Prostate gland (tissue), 2 donors: ENCODE measurements at regions not wholly inside any gene's neighbourhood (a gene's known extent, or its start where the extent isn't known, plus 50 kb on each side); places are given as distances from the start of the nearest gene placed in this dataset.

Source experiments
- POLR2A ChIP-seq: fragments of 450-650 bp; IDR thresholded peaks from one replicate; pipeline ENCODE4 v1.6.1; 2016; ENCODE audit warnings: antibody characterized with exemption, mild to moderate bottlenecking
- TF ChIP-seq, protein P1 (sequence below), 4 experiments: fragments of 200-600 bp in 2 of 4; fragments of 450-650 bp in 2 of 4; sonication (generic) in 2 of 4; IDR thresholded peaks; 1 replicate in 3 of 4; 2 replicates in 1 of 4; pipeline ENCODE4 v1.5.1; 2016 to 2019; ENCODE audit warnings: antibody characterized with exemption in 4 of 4, mild to moderate bottlenecking in 2 of 4, moderate library complexity in 2 of 4

DNA sequence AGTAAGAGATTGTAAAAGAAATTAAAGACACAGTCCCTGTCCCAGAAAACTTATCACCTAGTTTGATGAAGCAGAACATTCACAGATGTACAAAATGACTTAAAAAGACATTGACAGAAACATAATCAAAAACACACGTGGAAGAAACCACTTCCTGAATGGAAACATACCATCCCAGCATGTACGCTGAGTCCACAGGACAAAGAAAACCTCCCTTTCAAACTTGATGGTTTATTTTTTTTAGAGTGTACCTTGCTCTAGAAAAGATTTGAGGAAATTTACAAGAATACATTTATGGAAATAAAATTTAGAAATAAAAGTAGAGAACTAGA lies 140.9 kb downstream of the PMP22 start:
- no peak for TF ChIP-seq POLR2A
- TF ChIP-seq, protein P1, sequence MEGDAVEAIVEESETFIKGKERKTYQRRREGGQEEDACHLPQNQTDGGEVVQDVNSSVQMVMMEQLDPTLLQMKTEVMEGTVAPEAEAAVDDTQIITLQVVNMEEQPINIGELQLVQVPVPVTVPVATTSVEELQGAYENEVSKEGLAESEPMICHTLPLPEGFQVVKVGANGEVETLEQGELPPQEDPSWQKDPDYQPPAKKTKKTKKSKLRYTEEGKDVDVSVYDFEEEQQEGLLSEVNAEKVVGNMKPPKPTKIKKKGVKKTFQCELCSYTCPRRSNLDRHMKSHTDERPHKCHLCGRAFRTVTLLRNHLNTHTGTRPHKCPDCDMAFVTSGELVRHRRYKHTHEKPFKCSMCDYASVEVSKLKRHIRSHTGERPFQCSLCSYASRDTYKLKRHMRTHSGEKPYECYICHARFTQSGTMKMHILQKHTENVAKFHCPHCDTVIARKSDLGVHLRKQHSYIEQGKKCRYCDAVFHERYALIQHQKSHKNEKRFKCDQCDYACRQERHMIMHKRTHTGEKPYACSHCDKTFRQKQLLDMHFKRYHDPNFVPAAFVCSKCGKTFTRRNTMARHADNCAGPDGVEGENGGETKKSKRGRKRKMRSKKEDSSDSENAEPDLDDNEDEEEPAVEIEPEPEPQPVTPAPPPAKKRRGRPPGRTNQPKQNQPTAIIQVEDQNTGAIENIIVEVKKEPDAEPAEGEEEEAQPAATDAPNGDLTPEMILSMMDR (IDR thresholded peaks at IDR 0.05): no peak
